ENCODE measurements at regions not wholly inside any gene's neighbourhood (a gene's known extent, or its start where the extent isn't known, plus 50 kb on each side); places are given as distances from the start of the nearest gene placed in this dataset.

- Mint-ChIP-seq H3K4me3 (no peak overlapping the region), H3K9me3 (no peaks in the 10 kb centered on the region), H3K4me1 (ENCODE audit: low read depth) (no peaks in the 10 kb centered on the region), H3K27me3 (no peaks in the 10 kb centered on the region), H3K27ac (no peak overlapping the region), H3K36me3 (ENCODE audit: low read depth) (no peaks in the 10 kb centered on the region)
- DNase-seq (no peak), ATAC-seq (no peak)
- intact Hi-C loops (cut with micrococcal nuclease) = no loop called here
- ChIA-PET POLR2A (no interaction called here), CTCF (no interaction called here)
- no peak for TF ChIP-seq CTCF (IDR thresholded peaks at IDR 0.05)
Observed at GRCh38 chr13:47628666-47629065, 372.4 kb downstream of the SUCLA2 start.

- POLR2A ChIA-PET = no interaction called here
- Mint-ChIP-seq H3K27me3 (no peaks in the 10 kb centered on the region), H3K36me3 (ENCODE audit: low read depth) (no peaks in the 10 kb centered on the region), H3K27ac (no peak overlapping the region), H3K4me3 (no peak overlapping the region), H3K4me1 (ENCODE audit: low read depth) (no peaks in the 10 kb centered on the region), H3K9me3 (no peaks in the 10 kb centered on the region)
- intact Hi-C loops (cut with micrococcal nuclease) = no loop called here
- ATAC-seq (no peak), DNase-seq (no peak)
- TF ChIP-seq CTCF (IDR thresholded peaks at IDR 0.05) = no peak
- CTCF ChIA-PET = no interaction called here
Observed at GRCh38 chr13:47623862-47624261, 377.2 kb downstream of the SUCLA2 start.

DNA sequence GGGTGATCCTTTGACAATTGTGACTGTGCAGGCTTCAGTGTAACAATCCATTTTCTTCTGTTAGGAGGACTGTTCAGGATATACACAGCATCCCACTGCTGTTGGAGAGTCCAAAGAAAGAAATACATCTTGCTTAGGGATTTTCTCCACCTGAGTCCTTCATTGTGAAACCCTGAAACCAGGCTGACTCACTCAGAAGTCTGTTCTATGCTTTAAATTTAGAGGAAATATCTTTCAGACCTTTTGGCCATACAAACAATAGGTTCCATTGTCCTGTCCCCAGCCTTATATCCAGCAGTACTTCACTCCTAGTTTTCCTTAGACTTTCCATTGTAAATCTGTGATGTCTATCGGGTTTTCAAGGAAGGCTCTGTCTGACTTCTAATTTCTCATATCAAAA lies 379.1 kb downstream of the SUCLA2 start:
- Mint-ChIP-seq H3K36me3 (ENCODE audit: low read depth) (no peaks in the 10 kb centered on the region), H3K27ac (no peak overlapping the region), H3K4me3 (no peak overlapping the region), H3K4me1 (ENCODE audit: low read depth) (no peaks in the 10 kb centered on the region), H3K9me3 (no peaks in the 10 kb centered on the region), H3K27me3 (no peaks in the 10 kb centered on the region)
- DNase-seq (no peak), ATAC-seq (no peak)
- CTCF ChIA-PET = no interaction called here
- POLR2A ChIA-PET = no interaction called here
- no peak for TF ChIP-seq CTCF (IDR thresholded peaks at IDR 0.05)
- intact Hi-C loops (cut with micrococcal nuclease) = no loop called here

GRCh38 chr13:47611664-47612288 lies 389.3 kb downstream of the SUCLA2 start:
- H3K27ac Mint-ChIP-seq = no peak overlapping the region
- H3K4me1 Mint-ChIP-seq (ENCODE audit: low read depth) = no peaks in the 10 kb centered on the region
- H3K27me3 Mint-ChIP-seq = no peaks in the 10 kb centered on the region
- H3K4me3 Mint-ChIP-seq = no peak overlapping the region
- ChIA-PET CTCF (no interaction called here), POLR2A (interaction anchor here (0.6 kb wide), 1 partner anchor 81 kb away, joined by 3 read pairs; no protein-coding TSS in a partner anchor)
- intact Hi-C loops (cut with micrococcal nuclease) = no loop called here
- no peak for DNase-seq
- H3K36me3 Mint-ChIP-seq (ENCODE audit: low read depth) = no peaks in the 10 kb centered on the region
- peaks cover 11% of the 10 kb centered on the region for H3K9me3 Mint-ChIP-seq
- no peak for TF ChIP-seq CTCF (IDR thresholded peaks at IDR 0.05)
- ATAC-seq = no peak

DNA sequence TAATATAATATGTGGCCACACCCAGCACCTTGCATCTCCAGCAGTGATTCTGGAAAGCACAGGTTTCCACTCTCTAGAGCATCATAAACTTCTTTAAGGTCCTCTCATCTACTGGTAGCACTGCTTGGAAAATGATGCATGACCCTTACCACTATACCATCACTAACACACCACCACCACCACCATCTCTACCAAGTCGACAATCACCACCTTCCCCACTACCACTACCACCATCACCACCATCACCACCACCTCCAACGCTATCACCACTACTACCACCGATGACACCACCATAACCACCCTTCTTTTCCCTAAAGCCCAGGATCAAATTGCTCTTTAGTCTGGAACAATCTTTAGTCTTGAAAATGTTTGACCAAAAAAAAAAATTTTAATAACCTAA lies 390.4 kb downstream of the SUCLA2 start:
- intact Hi-C loops (cut with micrococcal nuclease) = no loop called here
- no peak overlapping the region for H3K27ac Mint-ChIP-seq
- no peak for DNase-seq
- ATAC-seq = no peak
- H3K4me1 Mint-ChIP-seq (ENCODE audit: low read depth) = no peaks in the 10 kb centered on the region
- H3K9me3 Mint-ChIP-seq = peaks cover 11% of the 10 kb centered on the region
- H3K27me3 Mint-ChIP-seq = no peaks in the 10 kb centered on the region
- no peaks in the 10 kb centered on the region for H3K36me3 Mint-ChIP-seq (ENCODE audit: low read depth)
- no peak for TF ChIP-seq CTCF (IDR thresholded peaks at IDR 0.05)
- H3K4me3 Mint-ChIP-seq = no peak overlapping the region
- ChIA-PET POLR2A (no interaction called here), CTCF (no interaction called here)
